ENCODE measurements at regions not wholly inside any gene's neighbourhood (a gene's known extent, or its start where the extent isn't known, plus 50 kb on each side); places are given as distances from the start of the nearest gene placed in this dataset.

- H3K4me2 ChIP-seq (ENCODE audit: low read length), result no peak overlapping the region
- H3K9me3 ChIP-seq (ENCODE audit: control insufficient read depth, low read length), result no peaks in the 10 kb centered on the region
- no peaks in the 10 kb centered on the region for H3K4me1 ChIP-seq
- no peak overlapping the region for H3K4me3 ChIP-seq (ENCODE audit: low read depth, low read length)
- no peak for TF ChIP-seq CTCF (IDR thresholded peaks at IDR 0.05)
- H3K9ac ChIP-seq, result no peak overlapping the region
- H2AFZ ChIP-seq, result no peak overlapping the region
- H3K27me3 ChIP-seq (ENCODE audit: control insufficient read depth, insufficient read depth, low read length), result no peaks in the 10 kb centered on the region
- no peaks in the 10 kb centered on the region for H3K79me2 ChIP-seq
- H3K36me3 ChIP-seq (ENCODE audit: control insufficient read depth, insufficient read depth, low read length), result no peaks in the 10 kb centered on the region
- no peak overlapping the region for H3K27ac ChIP-seq
These were observed 490.2 kb upstream of the AUTS2 start for GRCh38 chr7:69108097-69108496.

- Histone ChIP-seq H3K27me3 (ENCODE audit: control insufficient read depth, insufficient read depth, low read length) (no peaks in the 10 kb centered on the region), H3K36me3 (ENCODE audit: control insufficient read depth, insufficient read depth, low read length) (no peaks in the 10 kb centered on the region), H3K4me1 (no peaks in the 10 kb centered on the region), H3K9me3 (ENCODE audit: control insufficient read depth, low read length) (no peaks in the 10 kb centered on the region), H2AFZ (no peak overlapping the region), H3K27ac (no peak overlapping the region), H3K79me2 (no peaks in the 10 kb centered on the region), H3K4me3 (ENCODE audit: low read depth, low read length) (no peak overlapping the region), H3K4me2 (ENCODE audit: low read length) (no peak overlapping the region), H3K9ac (no peak overlapping the region)
- TF ChIP-seq CTCF (IDR thresholded peaks at IDR 0.05), result no peak
These were observed 489.0 kb upstream of the AUTS2 start for GRCh38 chr7:69109246-69109645.

- H3K36me3 ChIP-seq (ENCODE audit: control insufficient read depth, insufficient read depth, low read length), result no peaks in the 10 kb centered on the region
- H3K27me3 ChIP-seq (ENCODE audit: control insufficient read depth, insufficient read depth, low read length), result no peaks in the 10 kb centered on the region
- no peak overlapping the region for H3K27ac ChIP-seq
- no peak overlapping the region for H3K4me3 ChIP-seq (ENCODE audit: low read depth, low read length)
- H3K79me2 ChIP-seq, result no peaks in the 10 kb centered on the region
- H3K4me2 ChIP-seq (ENCODE audit: low read length), result no peak overlapping the region
- H2AFZ ChIP-seq, result no peak overlapping the region
- no peak overlapping the region for H3K9ac ChIP-seq
- TF ChIP-seq CTCF (IDR thresholded peaks at IDR 0.05), result no peak
- H3K4me1 ChIP-seq, result no peaks in the 10 kb centered on the region
- no peaks in the 10 kb centered on the region for H3K9me3 ChIP-seq (ENCODE audit: control insufficient read depth, low read length)
These were observed 488.4 kb upstream of the AUTS2 start for GRCh38 chr7:69109879-69110278.

GRCh38 chr7:69110450-69111050 lies 487.7 kb upstream of the AUTS2 start:
- no peaks in the 10 kb centered on the region for H3K9me3 ChIP-seq (ENCODE audit: control insufficient read depth, low read length)
- H3K79me2 ChIP-seq, result no peaks in the 10 kb centered on the region
- H3K9ac ChIP-seq, result no peak overlapping the region
- H3K27ac ChIP-seq, result no peak overlapping the region
- no peak for TF ChIP-seq CTCF (IDR thresholded peaks at IDR 0.05)
- H3K36me3 ChIP-seq (ENCODE audit: control insufficient read depth, insufficient read depth, low read length), result no peaks in the 10 kb centered on the region
- no peak overlapping the region for H3K4me3 ChIP-seq (ENCODE audit: low read depth, low read length)
- H3K4me2 ChIP-seq (ENCODE audit: low read length), result no peak overlapping the region
- H3K27me3 ChIP-seq (ENCODE audit: control insufficient read depth, insufficient read depth, low read length), result no peaks in the 10 kb centered on the region
- no peak overlapping the region for H2AFZ ChIP-seq
- no peaks in the 10 kb centered on the region for H3K4me1 ChIP-seq

- Histone ChIP-seq H3K27me3 (ENCODE audit: control insufficient read depth, insufficient read depth, low read length) (no peaks in the 10 kb centered on the region), H2AFZ (no peak overlapping the region), H3K4me1 (no peaks in the 10 kb centered on the region), H3K79me2 (no peaks in the 10 kb centered on the region), H3K27ac (no peak overlapping the region), H3K4me2 (ENCODE audit: low read length) (no peak overlapping the region), H3K9me3 (ENCODE audit: control insufficient read depth, low read length) (no peaks in the 10 kb centered on the region), H3K36me3 (ENCODE audit: control insufficient read depth, insufficient read depth, low read length) (no peaks in the 10 kb centered on the region), H3K4me3 (ENCODE audit: low read depth, low read length) (no peak overlapping the region), H3K9ac (no peak overlapping the region)
- TF ChIP-seq CTCF (IDR thresholded peaks at IDR 0.05), result no peak
These were observed 483.9 kb upstream of the AUTS2 start for GRCh38 chr7:69114374-69114773.
